SKM-1 (cell line): ENCODE measurements at regions not wholly inside any gene's neighbourhood (a gene's known extent, or its start where the extent isn't known, plus 50 kb on each side); places are given as distances from the start of the nearest gene placed in this dataset.

Source experiments
- DNase-seq: peaks from one replicate; lab custom pipeline; 2025; ENCODE audit not compliant: unreplicated experiment; lab: John Stamatoyannopoulos, UW

- no peak for DNase-seq
These were observed 92.5 kb upstream of the LRATD1 start for GRCh38 chr2:14540015-14540414.

- no peak for DNase-seq
These were observed 89.2 kb upstream of the LRATD1 start for GRCh38 chr2:14543284-14543683.

- DNase-seq, result no peak
These were observed 88.3 kb upstream of the LRATD1 start for GRCh38 chr2:14544247-14544646.

GRCh38 chr2:14547830-14548229 is 84.7 kb upstream of the LRATD1 start:
- DNase-seq, result no peak

- DNase-seq, result no peak
These were observed 81.9 kb upstream of the LRATD1 start for GRCh38 chr2:14550658-14551057.

GRCh38 chr2:14551069-14551468 is 81.4 kb upstream of the LRATD1 start:
- no peak for DNase-seq

- DNase-seq, result no peak
These were observed 80.2 kb upstream of the LRATD1 start for GRCh38 chr2:14552286-14552685.

- DNase-seq, result no peak
These were observed 79.7 kb upstream of the LRATD1 start for GRCh38 chr2:14552818-14553217.

GRCh38 chr2:14554849-14555545 is 77.5 kb upstream of the LRATD1 start:
- no peak for DNase-seq

GRCh38 chr2:14557111-14557510 is 75.4 kb upstream of the LRATD1 start:
- DNase-seq, result no peak

- DNase-seq, result no peak
These were observed 74.6 kb upstream of the LRATD1 start for GRCh38 chr2:14557916-14558315.

- DNase-seq, result peak; percentile 44
These were observed 74.1 kb upstream of the LRATD1 start for GRCh38 chr2:14558335-14558919.

GRCh38 chr2:14560716-14561115 is 71.8 kb upstream of the LRATD1 start:
- DNase-seq, result no peak

- DNase-seq, result no peak
These were observed 69.2 kb upstream of the LRATD1 start for GRCh38 chr2:14563324-14563723.

GRCh38 chr2:14565666-14566065 is 66.9 kb upstream of the LRATD1 start:
- no peak for DNase-seq

- no peak for DNase-seq
These were observed 65.0 kb upstream of the LRATD1 start for GRCh38 chr2:14567561-14567960.

GRCh38 chr2:14569294-14569693 is 63.2 kb upstream of the LRATD1 start:
- no peak for DNase-seq

GRCh38 chr2:14572633-14573032 is 59.9 kb upstream of the LRATD1 start:
- no peak for DNase-seq

- DNase-seq, result no peak
These were observed 54.7 kb upstream of the LRATD1 start for GRCh38 chr2:14577843-14578242.
